Psoas muscle (tissue), 7 donors: ENCODE measurements at regions not wholly inside any gene's neighbourhood (a gene's known extent, or its start where the extent isn't known, plus 50 kb on each side); places are given as distances from the start of the nearest gene placed in this dataset.

Experiments
- ATAC-seq, 4 donors: fragments of 200-7000 bp; cut with Tn5 transposase; one replicate each; pipeline ENCODE4 v1.9.1; 2020; ENCODE audit warnings: moderate library complexity in 3 of 4, mild to moderate bottlenecking in 2 of 4
- DNase-seq, 2 donors: peaks; one replicate each; pipeline ENCODE4 v3.0.0-alpha.2; 2020
- H3K27ac ChIP-seq: fragments of 200-600 bp; one replicate; pipeline ENCODE4 v1.8.0; 2022
- H3K27me3 ChIP-seq, 3 donors: fragments of 200-600 bp in 1 of 3; one replicate each; pipeline versions ENCODE4 v1.6.1 to v1.8.0; 2013 to 2022; ENCODE audit warnings: low read length in 2 of 3, mild to moderate bottlenecking in 2 of 3, moderate library complexity in 1 of 3; ENCODE audit not compliant: insufficient read depth in 3 of 3
- H3K36me3 ChIP-seq, 2 donors: fragments of 200-600 bp in 1 of 2; one replicate each; pipeline versions ENCODE4 v1.6.1 to v1.8.0; 2013 to 2022; ENCODE audit warnings: low read depth in 1 of 2, mild to moderate bottlenecking in 1 of 2, moderate library complexity in 1 of 2; ENCODE audit not compliant: insufficient read depth in 1 of 2
- H3K4me1 ChIP-seq: fragments of 200-600 bp; one replicate; pipeline ENCODE4 v1.8.0; 2022
- H3K4me3 ChIP-seq: fragments of 200-600 bp; one replicate; pipeline ENCODE4 v1.8.0; 2022; ENCODE audit warnings: mild to moderate bottlenecking
- H3K9me3 ChIP-seq: fragments of 200-600 bp; one replicate; pipeline ENCODE4 v1.8.0; 2022
- whole genome bisulfite sequencing, 3 donors: extraction: QIAGEN DNeasy Blood & Tissue Kit; methylation state at CpG; one replicate each; pipeline versions ENCODE4 v1.1.6 to v1.1.7; 2013; 5-methylcytosine and 5-hydroxymethylcytosine counted together
- intact Hi-C, 2 donors: fragments of 100-400 bp; cut with DNase I; formaldehyde crosslinking; loops; one replicate each; pipeline versions ENCODE4 v1.11.0 to v1.14.2; 2022
- TF ChIP-seq, protein P1 (sequence below): fragments of 200-600 bp; IDR thresholded peaks from one replicate; pipeline ENCODE4 v1.8.0; 2022; ENCODE audit warnings: antibody characterized with exemption
- donor health status: healthy with polysubstance abuse.
- donor health status: DM: no; HTN: no; CAD: no; lungs with moderate emphysema.
- donor health status: Bipolar disorder and iron deficiency.
- donor health status: healthy.
- donor health status: DM: yes; HTN: yes; CAD: no.
- donor health status: DM: no; HTN: no; CAD: no.
- donor health status: DM: yes; HTN: yes; CAD: no.

DNA sequence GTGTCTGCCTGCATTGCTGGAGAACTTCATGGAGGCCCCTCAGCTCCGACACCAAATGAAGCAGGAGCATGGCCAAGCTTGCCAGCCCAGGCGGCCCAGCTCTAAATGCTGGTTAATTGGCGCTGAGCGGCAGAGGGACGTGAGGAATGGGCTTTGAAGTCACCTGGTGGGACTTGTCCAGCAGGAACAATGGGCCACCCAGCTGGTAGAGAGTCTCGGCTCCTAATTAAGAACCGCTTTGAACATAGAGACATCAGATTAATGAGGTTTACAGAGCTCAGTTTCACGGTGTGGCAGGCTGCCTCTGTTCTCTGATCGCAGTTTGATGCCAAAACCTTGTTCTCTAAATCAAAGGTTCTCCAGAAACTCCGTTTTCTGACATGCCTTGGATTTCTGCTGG lies 77.5 kb upstream of the LINGO1 start:
- intact Hi-C loops: no loop called here
- DNase-seq (no peak), ATAC-seq (no peak)
- Histone ChIP-seq H3K36me3 (no peaks in the 10 kb centered on the region), H3K27ac (no peak overlapping the region), H3K4me3 (no peak overlapping the region), H3K27me3 (peaks cover 0 to 31% (median 5%) of the 10 kb centered on the region in 3 donors), H3K9me3 (no peaks in the 10 kb centered on the region), H3K4me1 (no peaks in the 10 kb centered on the region)
- WGBS, 3 donors: 58 to 62% (median 60%) methylated on average over 10 of the region's 10 CpGs
- TF ChIP-seq, protein P1, sequence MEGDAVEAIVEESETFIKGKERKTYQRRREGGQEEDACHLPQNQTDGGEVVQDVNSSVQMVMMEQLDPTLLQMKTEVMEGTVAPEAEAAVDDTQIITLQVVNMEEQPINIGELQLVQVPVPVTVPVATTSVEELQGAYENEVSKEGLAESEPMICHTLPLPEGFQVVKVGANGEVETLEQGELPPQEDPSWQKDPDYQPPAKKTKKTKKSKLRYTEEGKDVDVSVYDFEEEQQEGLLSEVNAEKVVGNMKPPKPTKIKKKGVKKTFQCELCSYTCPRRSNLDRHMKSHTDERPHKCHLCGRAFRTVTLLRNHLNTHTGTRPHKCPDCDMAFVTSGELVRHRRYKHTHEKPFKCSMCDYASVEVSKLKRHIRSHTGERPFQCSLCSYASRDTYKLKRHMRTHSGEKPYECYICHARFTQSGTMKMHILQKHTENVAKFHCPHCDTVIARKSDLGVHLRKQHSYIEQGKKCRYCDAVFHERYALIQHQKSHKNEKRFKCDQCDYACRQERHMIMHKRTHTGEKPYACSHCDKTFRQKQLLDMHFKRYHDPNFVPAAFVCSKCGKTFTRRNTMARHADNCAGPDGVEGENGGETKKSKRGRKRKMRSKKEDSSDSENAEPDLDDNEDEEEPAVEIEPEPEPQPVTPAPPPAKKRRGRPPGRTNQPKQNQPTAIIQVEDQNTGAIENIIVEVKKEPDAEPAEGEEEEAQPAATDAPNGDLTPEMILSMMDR: no peak

DNA sequence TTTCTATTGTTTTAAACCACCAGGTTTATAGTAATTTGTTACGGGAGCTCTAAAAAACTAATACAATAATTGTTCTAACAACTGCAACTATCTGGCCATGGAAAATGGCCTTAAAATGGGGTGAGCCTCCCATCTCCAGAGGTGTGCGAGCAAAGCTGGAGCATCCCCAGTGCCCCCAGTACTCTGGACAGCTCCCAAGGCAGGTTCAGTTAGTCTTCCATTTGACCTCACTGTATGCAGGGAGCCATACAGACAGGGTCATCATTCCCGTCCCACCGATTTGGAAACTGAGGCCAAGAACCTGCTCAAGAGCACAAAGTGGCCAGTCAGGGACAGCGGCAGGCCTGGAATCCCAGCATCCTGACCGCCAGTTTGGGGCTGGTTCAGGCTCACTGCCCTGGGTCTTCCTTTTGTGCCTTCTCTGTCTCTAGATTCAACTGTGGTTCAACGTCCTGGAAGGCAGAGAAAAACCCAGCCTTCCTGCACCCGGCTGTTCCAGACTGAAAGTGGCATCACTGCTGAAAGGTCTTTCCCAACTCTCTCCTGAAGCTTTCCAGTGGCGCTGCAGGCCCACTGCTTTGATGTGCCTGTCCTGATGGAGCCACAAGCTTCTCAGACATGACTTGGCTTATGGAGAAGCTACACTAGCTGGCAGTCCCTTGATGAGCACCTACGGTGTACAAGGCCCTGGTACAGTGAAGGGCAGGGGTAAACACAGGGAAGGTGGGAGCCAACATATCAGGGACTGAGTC lies 76.6 kb upstream of the LINGO1 start:
- Histone ChIP-seq H3K4me3 (no peak overlapping the region), H3K27ac (no peak overlapping the region), H3K27me3 (peaks cover 0 to 22% (median 5%) of the 10 kb centered on the region in 3 donors), H3K9me3 (no peaks in the 10 kb centered on the region), H3K4me1 (no peaks in the 10 kb centered on the region), H3K36me3 (no peaks in the 10 kb centered on the region)
- 75 to 76% (median 76%) methylated on average over 10 of the region's 10 CpGs for WGBS, 3 donors
- no peak for DNase-seq
- intact Hi-C loops: no loop called here
- no peak for ATAC-seq
- TF ChIP-seq, protein P1: no peak

DNA sequence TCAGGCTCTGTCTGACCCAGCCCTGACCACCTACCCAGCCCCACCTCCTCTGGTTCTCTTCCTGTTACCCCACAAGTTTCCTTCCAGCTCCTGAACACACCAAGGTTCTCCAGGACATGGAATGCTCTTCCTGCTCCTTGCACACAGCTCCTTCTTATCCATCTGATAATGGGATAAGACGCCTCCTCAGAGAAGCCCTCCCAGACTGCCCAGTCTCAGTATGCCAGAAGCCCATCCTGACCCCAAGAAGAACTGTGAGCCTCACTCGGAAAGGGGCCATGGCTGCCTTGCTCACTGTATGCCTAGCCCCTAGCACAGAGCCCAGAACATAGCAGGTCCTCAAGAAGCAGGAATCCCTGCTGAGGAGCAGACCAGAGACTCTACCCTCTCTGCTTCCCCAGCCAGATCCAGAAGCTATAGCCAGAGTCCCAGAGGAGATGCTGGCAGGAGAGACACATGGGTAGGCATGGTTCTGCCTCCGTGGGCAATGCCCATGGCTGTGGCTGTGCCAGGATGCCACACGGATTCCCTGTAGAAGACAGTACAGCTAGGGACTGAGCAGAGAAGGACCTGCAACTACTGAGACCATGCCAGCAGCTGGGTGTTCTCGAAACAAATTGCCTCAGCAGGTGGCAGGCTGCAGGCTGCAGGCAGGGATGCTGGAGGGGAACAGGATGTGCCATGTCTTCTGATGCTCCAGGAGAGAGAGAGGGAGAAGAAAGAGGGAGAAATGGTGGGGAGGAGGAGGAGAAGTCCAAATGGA lies 74.0 kb upstream of the LINGO1 start:
- Histone ChIP-seq H3K36me3 (no peaks in the 10 kb centered on the region), H3K27ac (no peak overlapping the region), H3K9me3 (no peaks in the 10 kb centered on the region), H3K4me1 (no peaks in the 10 kb centered on the region), H3K4me3 (no peak overlapping the region), H3K27me3 (peaks cover 0 to 21% (median 5%) of the 10 kb centered on the region in 3 donors)
- intact Hi-C loops: no loop called here
- ATAC-seq (no peak), DNase-seq (no peak)
- 53 to 63% (median 55%) methylated on average over 5 of the region's 5 CpGs for WGBS, 3 donors
- TF ChIP-seq, protein P1: no peak

DNA sequence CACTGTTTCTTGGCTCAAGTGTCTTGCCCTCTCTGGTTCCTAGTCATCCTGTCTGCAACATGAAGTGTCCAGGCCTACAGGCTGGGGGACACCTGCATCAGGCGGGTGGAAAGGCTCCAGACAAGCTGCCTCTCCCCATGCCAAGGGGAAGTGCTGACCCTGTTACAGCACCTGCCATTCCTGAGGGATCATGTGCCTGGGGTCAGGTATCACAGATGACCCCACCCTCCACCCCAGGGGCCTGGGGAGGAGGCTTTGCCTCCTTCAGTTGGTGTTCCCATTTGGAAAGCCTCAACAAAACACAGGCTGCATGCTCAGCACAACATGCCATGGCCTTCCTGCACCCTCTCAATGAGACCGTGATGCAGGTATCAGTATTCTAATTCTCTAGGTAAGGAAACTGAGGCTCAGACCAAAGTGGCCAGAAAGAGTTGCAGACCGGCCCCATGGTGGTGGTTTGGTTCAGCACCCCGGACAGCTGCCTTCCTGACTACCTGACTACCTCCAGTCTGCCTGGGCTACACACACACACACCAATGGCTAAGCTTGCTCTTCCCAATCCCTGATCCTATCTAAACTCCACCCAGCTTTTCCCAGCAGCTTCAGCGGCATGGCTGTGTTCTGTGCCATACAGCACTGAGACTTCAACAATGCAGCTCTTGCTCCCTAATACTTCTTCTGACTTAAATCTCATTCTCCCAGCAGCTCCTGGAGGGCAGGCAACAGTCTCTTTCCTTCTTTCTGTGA lies 69.7 kb upstream of the LINGO1 start:
- intact Hi-C loops: no loop called here

More for the DNA sequence above, 69.7 kb upstream of the LINGO1 start:
- ATAC-seq: no peak
- no peaks in the 10 kb centered on the region for H3K36me3 ChIP-seq
- no peaks in the 10 kb centered on the region for H3K4me1 ChIP-seq
- no peaks in the 10 kb centered on the region for H3K9me3 ChIP-seq
- DNase-seq: peak in 1 of 2 donors; percentile 16
- no peak overlapping the region for H3K4me3 ChIP-seq
- TF ChIP-seq, protein P1: no peak
- no peak overlapping the region for H3K27ac ChIP-seq
- 21 to 30% (median 24%) methylated on average over 5 of the region's 5 CpGs for WGBS, 3 donors
- H3K27me3 ChIP-seq: peaks cover 0 to 30% (median 8%) of the 10 kb centered on the region in 3 donors
